UCSD-AML1 (cell line): ENCODE measurements at regions not wholly inside any gene's neighbourhood (a gene's known extent, or its start where the extent isn't known, plus 50 kb on each side); places are given as distances from the start of the nearest gene placed in this dataset.

Source experiments
- DNase-seq: peaks from one replicate; lab custom pipeline; 2025; ENCODE audit not compliant: unreplicated experiment; lab: John Stamatoyannopoulos, UW

- no peak for DNase-seq
Observed at GRCh38 chr11:16685914-16686313, 52.5 kb upstream of the C11orf58 start.

DNA sequence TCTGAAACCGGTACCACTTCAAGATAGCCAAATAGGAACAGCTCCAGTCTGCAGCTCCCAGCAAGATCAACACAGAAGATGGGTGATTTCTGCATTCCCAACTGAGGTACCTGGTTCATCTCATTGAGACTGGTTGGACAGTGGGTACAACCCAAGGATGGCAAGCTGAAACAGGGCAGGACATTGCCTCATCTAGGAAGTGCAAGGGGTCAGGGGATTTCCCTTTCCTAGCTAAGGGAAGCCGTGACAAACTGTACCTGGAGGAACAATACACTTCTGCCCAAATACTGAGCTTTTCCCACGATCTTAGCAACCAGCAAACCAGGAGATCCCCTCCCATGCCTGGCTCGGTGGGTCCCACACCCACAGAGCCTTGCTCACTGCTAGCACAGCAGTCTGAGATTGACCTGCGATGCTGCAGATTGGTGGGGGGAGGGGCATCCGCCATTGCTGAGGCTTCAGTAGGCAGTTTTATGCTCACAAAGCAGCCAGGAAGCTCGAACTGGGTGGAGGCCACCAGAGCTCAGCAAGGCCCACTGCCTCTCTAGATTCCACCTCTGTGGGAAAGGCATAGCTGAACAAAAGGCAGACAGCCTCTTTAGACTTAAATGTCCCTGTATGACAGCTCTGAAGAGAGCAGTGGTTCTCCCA lies 59.9 kb upstream of the C11orf58 start:
- DNase-seq: no peak

- DNase-seq: peak; percentile 21
Observed at GRCh38 chr11:16669799-16670415, 68.5 kb upstream of the C11orf58 start.

- peak; percentile 31 for DNase-seq
Observed at GRCh38 chr11:16632295-16633200, 105.9 kb upstream of the C11orf58 start.

- no peak for DNase-seq
Observed at GRCh38 chr11:16630651-16631050, 107.8 kb upstream of the C11orf58 start.

DNA sequence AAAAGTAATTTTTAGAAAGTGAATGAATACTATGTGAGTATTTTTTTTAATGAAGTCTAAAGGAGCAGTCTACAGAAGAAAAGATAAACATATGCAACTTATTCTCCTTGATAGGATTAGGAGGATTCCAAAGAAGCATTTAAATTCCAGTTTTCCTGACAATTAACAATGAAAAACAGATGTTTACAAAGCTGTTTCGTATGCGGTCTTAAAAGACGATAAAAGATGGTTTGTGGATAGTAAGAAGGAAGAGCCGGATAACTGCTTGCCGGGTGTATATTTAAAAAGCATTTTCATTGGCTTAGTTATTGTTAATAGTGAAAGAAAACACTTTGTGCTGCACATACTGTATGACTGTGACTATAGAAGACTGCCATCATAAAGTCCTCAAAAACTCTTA lies 120.0 kb upstream of the C11orf58 start:
- no peak for DNase-seq

DNA sequence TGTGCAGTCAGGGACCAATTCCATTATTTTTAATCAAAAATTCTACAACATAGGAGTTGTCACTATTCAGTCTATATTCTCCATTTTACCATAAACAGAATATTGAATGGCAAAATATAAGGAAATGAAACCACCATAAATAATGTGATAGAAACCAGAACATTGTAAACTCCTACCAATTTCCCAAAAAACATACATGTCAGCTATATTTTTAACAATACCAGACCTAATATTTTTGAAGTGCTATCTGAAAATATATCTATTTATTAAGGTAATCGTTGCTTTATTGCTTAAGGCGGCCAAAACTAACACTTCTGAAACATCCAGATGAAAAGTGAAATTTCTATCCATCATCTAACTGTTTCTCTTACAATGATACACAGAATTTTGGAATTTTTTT lies 123.0 kb upstream of the C11orf58 start:
- no peak for DNase-seq

DNA sequence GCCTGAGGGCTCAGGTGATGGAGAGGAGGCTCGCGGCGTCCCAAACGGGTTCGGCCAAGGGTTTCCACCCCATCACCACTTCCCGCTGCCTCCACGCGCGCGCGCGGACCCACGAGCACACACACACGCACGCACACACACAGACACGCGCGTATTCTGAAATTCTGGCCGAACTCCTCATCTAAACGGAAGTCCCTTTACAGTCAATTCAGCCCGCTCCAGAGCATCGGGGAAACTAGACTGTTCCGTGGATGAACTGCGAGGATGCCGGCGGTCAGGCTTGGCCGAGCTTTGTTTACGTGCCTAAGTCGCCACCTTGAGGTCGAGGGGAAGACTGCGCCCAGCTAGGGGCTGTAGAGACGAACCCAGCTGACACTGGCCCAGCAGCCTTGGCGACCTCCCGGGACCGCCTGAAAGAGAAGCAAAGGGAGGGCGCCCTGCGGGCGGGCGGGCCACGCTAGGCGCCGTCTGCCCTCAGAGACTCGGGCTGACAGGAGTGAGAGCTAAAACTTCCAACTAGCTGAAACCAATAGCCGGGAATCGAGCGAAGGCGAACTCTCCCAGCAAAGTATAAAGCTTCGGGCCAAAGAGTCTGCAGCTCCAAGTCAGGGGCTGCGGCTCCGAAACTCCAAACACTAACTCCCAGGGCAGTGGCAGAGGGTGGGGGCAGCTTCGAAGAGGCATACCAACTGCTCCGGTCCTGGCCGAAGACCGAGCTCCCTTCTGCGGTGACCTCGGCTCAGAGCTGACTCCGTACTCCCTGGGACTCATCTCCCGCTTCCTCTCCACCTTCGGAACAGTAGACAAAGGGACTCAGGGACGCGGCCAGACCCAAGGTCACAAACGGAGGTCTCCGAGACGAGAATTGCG lies 124.7 kb upstream of the C11orf58 start:
- DNase-seq: peak; percentile 72

GRCh38 chr11:16613262-16613511 lies 125.3 kb upstream of the C11orf58 start:
- no peak for DNase-seq

DNA sequence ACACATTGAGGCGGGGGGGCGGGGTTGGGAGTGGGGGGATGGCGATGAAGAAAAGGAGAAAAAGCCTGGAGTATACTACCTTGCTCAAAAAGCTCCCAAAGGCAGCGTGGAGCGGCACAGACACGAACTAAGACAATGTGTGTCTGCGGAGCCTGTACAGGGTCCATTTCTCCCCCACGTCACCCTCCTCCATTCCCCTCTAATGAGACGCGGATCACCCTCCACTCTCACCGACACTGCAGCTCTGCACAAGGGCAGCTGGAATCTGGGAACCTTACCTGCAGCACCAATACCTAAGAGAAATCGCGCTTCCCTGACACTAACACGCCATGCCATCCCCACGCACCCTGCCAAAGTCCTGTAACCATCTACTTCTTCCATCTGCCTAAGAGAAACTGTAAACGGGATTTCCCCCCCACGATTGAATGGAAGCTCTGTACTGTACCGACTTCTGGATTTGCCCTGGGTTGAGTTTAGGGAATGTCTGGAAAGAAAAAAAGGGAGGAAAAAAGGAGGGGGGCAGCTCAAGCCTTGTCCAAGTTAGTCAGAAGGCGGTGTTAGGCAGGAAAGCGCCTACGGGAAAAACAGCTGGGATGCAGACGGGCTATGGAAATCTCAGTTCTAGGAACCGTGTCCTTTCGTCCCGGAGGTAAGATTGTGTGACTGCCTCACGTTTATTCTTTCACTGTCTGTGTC lies 125.7 kb upstream of the C11orf58 start:
- no peak for DNase-seq

- no peak for DNase-seq
Observed at GRCh38 chr11:16611926-16612565, 126.4 kb upstream of the C11orf58 start.

- DNase-seq: no peak
Observed at GRCh38 chr11:16611401-16611921, 127.0 kb upstream of the C11orf58 start.

GRCh38 chr11:16610738-16611388 lies 127.6 kb upstream of the C11orf58 start:
- no peak for DNase-seq

GRCh38 chr11:16610213-16610737 lies 128.2 kb upstream of the C11orf58 start:
- no peak for DNase-seq

- DNase-seq: no peak
Observed at GRCh38 chr11:16609769-16610168, 128.7 kb upstream of the C11orf58 start.

GRCh38 chr11:16607675-16608644 lies 130.5 kb upstream of the C11orf58 start:
- DNase-seq: no peak

DNA sequence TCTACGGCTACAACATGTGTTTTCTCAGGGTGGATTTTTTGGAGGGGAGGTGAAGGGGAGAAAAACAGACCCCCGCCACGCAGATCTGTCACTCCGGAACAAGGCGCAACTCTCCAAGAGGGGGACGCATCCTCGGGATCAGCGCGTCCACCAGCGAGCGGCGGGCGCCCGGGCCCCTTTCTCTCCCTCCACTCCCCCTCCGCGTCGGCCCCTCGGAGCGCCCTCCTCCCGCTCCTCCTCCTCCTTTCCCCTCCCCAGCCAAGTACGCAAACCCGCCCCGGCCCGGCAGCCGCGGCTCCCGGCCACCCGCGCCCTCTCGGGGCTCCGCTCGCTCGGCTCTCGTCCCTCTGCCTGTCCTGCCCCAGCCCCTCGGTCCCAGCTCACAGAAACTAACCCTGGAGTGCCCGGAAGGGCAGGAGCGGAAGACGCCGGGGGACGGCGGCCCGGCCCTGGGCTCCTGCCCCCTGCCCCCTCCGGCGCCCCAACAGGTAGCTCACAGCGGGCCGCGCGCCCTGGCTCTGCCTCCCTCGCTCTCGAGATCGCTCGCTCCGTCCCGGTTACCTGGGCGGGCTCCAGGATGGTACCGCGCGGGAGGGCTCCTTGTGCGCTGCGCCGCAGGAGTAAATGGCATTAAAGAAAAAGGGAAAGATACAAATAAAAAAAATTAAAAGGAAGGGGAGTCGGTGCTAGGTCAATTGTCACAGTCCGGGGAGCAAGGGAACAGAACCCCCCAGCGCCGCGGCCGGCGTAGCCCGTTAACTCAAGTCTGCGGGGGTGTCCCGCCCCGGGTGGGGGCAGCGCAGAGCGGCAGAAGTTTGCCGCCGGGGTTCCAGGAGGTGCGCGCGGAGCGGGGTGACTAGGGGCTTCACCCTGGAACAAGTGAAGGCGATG lies 131.4 kb upstream of the C11orf58 start:
- DNase-seq: no peak
